Dedifferentiated amniotic fluid mesenchymal stem cell (primary cell): ENCODE measurements at regions not wholly inside any gene's neighbourhood (a gene's known extent, or its start where the extent isn't known, plus 50 kb on each side); places are given as distances from the start of the nearest gene placed in this dataset.

Experiments used
- DNase-seq: peaks from one replicate; pipeline ENCODE4 v3.0.0-alpha.2; 2016; ENCODE audit errors: extremely low spot score

- no peak for DNase-seq
These were observed 519.9 kb upstream of the WWC1 start for GRCh38 chr5:167771571-167771970.

GRCh38 chr5:167773668-167774301 is 517.7 kb upstream of the WWC1 start:
- no peak for DNase-seq

- no peak for DNase-seq
These were observed 513.7 kb upstream of the WWC1 start for GRCh38 chr5:167777746-167778145.

GRCh38 chr5:167778228-167778627 is 513.2 kb upstream of the WWC1 start:
- no peak for DNase-seq

- DNase-seq, result no peak
These were observed 511.8 kb upstream of the WWC1 start for GRCh38 chr5:167779644-167780043.

GRCh38 chr5:167780177-167780576 is 511.3 kb upstream of the WWC1 start:
- DNase-seq, result no peak

- DNase-seq, result no peak
These were observed 508.2 kb upstream of the WWC1 start for GRCh38 chr5:167783145-167783817.

GRCh38 chr5:167785106-167785505 is 506.3 kb upstream of the WWC1 start:
- DNase-seq, result no peak

GRCh38 chr5:167785901-167786300 is 505.5 kb upstream of the WWC1 start:
- no peak for DNase-seq

GRCh38 chr5:167786871-167787578 is 504.4 kb upstream of the WWC1 start:
- no peak for DNase-seq

- no peak for DNase-seq
These were observed 501.4 kb upstream of the WWC1 start for GRCh38 chr5:167790045-167790444.

GRCh38 chr5:167790462-167791260 is 500.8 kb upstream of the WWC1 start:
- peak; percentile 84 for DNase-seq

- DNase-seq, result no peak
These were observed 498.9 kb upstream of the WWC1 start for GRCh38 chr5:167792514-167792913.

- no peak for DNase-seq
These were observed 497.7 kb upstream of the WWC1 start for GRCh38 chr5:167793700-167794099.

GRCh38 chr5:167794121-167794520 is 497.3 kb upstream of the WWC1 start:
- DNase-seq, result no peak

- no peak for DNase-seq
These were observed 494.8 kb upstream of the WWC1 start for GRCh38 chr5:167796672-167797071.

- no peak for DNase-seq
These were observed 493.5 kb upstream of the WWC1 start for GRCh38 chr5:167797933-167798332.

GRCh38 chr5:167798448-167798847 is 493.0 kb upstream of the WWC1 start:
- DNase-seq, result no peak

GRCh38 chr5:167800427-167800826 is 491.0 kb upstream of the WWC1 start:
- DNase-seq, result no peak

GRCh38 chr5:167801999-167802398 is 489.4 kb upstream of the WWC1 start:
- DNase-seq, result no peak

- DNase-seq, result no peak
These were observed 488.6 kb upstream of the WWC1 start for GRCh38 chr5:167802755-167803431.
